Tibial nerve (tissue), 3 donors: ENCODE measurements at regions not wholly inside any gene's neighbourhood (a gene's known extent, or its start where the extent isn't known, plus 50 kb on each side); places are given as distances from the start of the nearest gene placed in this dataset.

Experiments used
- POLR2A ChIP-seq, 2 donors: fragments of 450-650 bp; IDR thresholded peaks; one replicate each; pipeline ENCODE4 v1.6.1; 2017; ENCODE audit warnings: antibody characterized with exemption in 2 of 2, mild to moderate bottlenecking in 2 of 2, moderate library complexity in 2 of 2
- TF ChIP-seq, protein P1 (sequence below), 5 experiments: fragments of 200-600 bp in 3 of 5; fragments of 450-650 bp in 2 of 5; sonication (generic) in 3 of 5; IDR thresholded peaks; one replicate each; pipeline ENCODE4 v1.5.1; 2016 to 2019; ENCODE audit warnings: antibody characterized with exemption in 5 of 5, mild to moderate bottlenecking in 3 of 5, moderate library complexity in 2 of 5

GRCh38 chr6:28807682-28808280 lies 116.0 kb downstream of the TRIM27 start:
- TF ChIP-seq POLR2A (IDR thresholded peaks at IDR 0.05), result no peak
- TF ChIP-seq, protein P1, sequence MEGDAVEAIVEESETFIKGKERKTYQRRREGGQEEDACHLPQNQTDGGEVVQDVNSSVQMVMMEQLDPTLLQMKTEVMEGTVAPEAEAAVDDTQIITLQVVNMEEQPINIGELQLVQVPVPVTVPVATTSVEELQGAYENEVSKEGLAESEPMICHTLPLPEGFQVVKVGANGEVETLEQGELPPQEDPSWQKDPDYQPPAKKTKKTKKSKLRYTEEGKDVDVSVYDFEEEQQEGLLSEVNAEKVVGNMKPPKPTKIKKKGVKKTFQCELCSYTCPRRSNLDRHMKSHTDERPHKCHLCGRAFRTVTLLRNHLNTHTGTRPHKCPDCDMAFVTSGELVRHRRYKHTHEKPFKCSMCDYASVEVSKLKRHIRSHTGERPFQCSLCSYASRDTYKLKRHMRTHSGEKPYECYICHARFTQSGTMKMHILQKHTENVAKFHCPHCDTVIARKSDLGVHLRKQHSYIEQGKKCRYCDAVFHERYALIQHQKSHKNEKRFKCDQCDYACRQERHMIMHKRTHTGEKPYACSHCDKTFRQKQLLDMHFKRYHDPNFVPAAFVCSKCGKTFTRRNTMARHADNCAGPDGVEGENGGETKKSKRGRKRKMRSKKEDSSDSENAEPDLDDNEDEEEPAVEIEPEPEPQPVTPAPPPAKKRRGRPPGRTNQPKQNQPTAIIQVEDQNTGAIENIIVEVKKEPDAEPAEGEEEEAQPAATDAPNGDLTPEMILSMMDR (IDR thresholded peaks at IDR 0.05), result no peak
